ENCODE measurements at regions not wholly inside any gene's neighbourhood (a gene's known extent, or its start where the extent isn't known, plus 50 kb on each side); places are given as distances from the start of the nearest gene placed in this dataset.

DNA sequence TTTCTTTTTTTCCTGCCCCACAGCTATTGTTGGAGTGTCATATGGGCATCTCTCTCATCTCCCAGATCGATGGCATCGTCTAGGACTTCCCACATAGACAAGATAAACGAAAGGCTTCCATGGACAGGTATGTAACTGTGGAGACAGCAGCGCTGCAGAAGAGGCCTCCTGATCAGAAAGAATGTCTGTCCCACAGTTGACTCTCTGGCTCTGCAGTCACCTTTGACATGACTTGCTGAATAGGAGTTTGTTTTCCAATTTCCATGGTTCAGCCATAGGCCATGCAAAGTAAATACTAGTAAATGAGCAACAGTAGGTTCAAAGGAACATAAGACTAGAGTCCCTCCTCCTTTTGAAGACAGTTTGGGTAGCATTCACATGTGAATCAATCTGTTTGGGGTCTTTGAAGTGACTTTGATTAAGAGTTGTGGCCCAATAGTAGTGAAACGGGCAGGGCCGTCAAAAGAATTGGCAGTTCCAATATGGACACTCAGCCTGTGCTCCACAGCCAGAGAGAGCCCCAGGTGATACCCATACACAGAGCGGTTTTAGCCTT, 134.7 kb upstream of the IFNGR1 start:
- no peak for FAIRE-seq
- no peak for DNase-seq (ENCODE audit: low spot score)

DNA sequence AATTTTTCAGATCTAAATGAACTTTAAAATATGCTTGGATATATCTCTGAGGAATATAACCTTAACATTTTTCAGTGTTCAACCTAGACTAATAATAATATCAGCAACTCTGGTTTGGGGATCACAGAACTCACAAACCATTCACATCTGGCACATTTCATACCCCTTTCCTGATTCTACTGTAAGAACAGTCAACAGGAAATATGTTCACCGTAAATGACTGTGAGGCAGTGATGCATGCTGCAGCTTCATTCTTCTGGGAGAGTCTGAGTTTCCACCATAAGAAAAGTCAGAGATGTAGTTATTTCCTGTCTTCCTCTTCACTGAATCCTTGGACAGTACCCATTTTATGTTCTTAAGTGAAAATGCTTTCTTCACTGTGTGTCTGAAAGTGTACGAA, 134.2 kb upstream of the IFNGR1 start:
- FAIRE-seq = peak; percentile 82
- peak; percentile 41 for DNase-seq (ENCODE audit: low spot score)

DNA sequence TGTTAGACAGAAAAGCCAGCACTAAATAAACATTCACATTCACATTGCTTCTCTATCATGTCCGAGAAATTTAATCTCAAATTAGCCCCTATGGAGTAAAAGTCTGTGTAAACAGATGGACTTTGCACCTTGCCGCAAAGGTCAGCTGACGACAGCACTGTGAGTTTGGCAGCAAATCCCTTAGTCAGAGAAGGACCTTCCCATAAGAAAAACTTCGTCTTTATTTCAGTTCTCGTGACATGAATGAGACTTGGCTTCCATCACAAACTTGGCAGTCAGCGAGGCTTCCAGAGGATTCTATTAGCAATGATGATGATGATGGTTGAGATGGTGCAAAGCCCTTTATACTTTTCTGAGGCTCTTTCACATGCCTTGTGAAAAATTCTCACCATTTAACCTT, 133.7 kb upstream of the IFNGR1 start:
- FAIRE-seq (no peak), DNase-seq (ENCODE audit: low spot score) (no peak)

DNA sequence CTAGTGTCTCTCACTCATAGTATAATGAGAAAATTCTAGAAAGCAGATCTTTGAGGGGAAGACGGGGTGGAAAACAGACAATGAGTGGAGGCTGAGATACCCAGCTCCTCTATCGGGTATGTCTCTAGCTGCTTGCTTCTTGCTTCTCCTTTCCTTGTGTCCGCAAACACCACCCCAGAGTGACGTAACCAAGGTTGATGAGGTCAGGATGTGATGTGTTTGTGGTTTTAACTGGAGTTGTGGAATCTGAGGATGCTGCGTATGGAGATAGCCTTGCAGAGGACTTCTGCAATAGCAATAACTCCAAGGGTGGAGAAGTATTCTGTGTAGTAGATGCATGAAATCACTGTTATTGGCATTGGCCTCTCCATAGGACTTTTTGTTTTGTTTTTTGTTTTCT, 132.7 kb upstream of the IFNGR1 start:
- FAIRE-seq (no peak), DNase-seq (ENCODE audit: low spot score) (no peak)

DNA sequence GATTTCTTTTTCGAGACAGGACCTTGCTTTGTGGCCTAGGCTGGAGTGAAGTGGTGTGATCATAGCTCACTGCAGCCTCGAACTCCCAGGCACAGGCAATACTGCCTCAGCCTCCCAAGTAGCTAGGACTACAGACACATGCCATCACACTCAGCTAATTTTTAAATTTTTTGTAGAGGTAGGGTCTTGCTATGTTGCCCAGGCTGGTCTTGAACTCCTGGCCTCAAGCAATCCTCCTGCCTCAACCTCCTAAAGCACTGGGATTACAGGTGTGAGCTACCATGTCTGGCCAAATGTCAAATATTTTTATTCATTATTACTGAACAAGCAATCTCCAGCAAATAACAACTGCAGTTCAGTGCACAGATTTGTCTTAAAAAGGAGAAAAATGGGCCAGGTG, 131.7 kb upstream of the IFNGR1 start:
- no peak for FAIRE-seq
- DNase-seq (ENCODE audit: low spot score) = no peak

DNA sequence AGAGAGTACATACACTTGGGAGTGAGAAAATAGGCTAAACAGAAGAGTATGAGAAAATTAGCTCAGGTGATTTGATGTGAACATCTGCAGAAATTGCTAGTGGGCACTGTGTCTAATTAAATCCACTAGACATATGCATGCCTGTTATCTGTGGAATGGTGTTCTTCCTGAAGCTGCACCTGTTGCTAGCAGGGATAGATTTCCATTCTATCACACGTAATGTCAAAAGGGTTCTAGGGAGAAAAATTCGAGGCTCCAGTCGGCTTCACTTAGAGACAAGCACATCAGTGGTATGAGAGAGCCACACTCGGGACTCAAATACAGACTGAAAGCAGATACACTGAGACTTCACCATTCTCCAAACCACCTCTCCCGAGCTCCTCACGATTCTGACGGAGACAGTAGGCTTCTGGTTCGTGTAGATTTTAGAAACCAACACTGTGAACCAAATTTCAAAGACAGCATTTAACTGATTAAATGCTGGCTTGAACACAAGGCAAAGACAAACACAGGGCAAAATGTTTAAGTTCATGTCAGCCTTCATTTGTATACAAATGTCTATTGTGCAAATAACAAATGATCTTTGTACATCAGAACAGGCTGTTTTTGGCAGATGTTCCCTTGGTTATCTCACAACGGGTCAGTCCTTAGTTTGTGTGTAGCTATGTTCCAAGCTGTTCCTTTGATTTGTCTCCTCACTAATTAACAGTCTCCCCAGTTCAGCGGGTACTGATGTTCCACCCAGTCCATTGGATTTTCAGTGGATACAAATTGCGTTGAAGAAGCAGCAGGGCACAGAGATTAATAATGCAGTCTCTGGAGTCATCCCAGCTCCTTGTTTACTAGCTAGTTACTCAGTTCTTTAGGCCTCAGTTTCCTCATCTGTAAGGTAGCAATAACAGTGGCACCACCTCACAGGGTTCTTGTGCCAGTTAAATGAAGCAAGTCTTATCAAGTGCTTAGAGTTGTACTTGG, 131.0 kb upstream of the IFNGR1 start:
- FAIRE-seq = no peak

DNA sequence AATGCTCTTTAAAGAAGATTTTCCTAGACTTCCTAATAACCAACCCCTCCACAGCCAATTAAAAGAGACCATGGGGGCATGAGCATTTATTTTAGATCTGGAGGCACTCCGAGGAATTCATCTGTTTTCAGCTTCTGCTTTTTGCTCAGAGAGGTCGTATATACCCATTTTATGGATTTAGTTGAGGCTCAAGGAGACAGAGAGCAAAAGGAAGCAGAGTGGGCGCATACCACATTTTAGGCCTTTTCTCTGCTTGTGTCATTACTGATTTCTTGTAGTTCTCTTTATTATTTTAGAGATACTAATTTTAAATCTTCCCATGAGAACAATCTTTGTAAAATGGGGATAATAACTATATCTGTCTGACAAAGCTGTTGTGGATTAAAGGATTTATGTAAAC, 129.6 kb upstream of the IFNGR1 start:
- no peak for FAIRE-seq

More for the DNA sequence above, 131.0 kb upstream of the IFNGR1 start:
- DNase-seq (ENCODE audit: low spot score) = no peak

DNA sequence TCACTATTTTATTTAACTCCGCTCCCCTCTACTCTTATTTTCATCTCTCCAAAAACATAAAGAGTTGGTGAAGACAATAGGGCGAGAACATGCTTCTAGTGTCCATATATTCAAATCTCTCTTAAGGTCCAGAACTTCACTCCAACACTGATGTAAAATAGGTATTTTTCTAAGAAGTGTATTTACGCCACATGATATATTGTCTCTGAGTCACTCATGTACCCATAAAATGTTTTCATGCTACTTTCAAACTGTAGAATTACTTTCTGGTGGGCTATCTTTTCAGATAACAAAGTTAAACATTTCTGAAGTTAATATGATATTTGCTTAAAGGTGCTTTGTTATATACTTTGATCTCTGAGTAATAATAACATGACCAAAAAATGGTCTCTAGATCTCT, 124.1 kb upstream of the IFNGR1 start:
- DNase-seq (ENCODE audit: low spot score) (no peak), FAIRE-seq (no peak)

More for the DNA sequence above, 129.6 kb upstream of the IFNGR1 start:
- DNase-seq (ENCODE audit: low spot score) = no peak

DNA sequence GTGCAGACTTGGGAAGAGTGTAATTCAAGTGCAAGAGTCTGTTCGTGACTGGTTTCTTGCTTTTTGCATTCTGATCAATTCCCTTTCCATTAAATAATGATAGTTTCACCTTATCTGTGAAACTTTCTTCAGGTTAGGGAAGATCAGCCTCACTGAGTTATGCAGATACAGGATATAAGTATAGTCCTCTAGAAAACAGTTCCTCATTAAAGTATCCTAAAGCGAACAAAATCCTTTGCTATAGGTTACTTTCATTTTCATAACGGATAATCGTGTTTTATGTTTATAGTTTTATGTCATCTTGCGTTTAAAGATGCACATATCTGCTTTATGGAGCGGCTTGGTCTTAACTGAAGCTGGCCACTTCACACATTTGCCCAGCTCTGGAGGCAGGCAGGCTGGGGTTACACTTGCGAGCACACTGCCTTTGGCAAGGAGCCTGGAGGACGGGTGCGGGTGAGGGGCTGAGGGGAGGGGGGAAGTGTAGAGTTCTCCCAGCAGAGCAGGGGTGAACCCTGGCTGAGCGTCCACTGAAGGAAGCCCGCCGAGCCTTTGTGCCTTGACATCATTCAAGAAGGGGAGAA, 123.5 kb upstream of the IFNGR1 start:
- DNase-seq (ENCODE audit: low spot score) (no peak), FAIRE-seq (no peak)

DNA sequence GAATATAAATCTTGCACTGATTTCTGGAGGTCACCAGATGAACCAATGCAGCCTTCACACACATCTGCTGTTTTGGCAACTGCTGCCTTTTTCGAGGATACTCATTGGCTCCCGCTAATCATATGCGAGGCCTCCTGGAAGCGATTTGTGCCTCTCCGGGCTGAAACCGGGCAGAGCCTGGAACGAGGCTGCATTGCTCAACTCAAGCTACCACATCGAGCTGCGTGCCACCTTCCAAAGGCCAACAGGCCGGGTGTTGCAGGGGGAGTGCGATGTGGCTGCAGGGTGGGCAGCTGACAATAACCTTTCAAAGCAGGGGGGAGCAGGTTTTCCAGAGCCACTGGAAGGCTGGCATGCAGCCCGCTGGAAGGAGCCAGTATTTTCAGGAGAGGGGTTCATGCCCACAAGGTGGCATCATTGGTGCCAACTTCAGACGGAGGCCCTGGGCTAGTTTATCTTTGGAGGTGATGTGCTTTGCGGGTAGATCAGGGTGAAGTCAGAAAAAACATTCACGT, 122.6 kb upstream of the IFNGR1 start:
- no peak for FAIRE-seq

DNA sequence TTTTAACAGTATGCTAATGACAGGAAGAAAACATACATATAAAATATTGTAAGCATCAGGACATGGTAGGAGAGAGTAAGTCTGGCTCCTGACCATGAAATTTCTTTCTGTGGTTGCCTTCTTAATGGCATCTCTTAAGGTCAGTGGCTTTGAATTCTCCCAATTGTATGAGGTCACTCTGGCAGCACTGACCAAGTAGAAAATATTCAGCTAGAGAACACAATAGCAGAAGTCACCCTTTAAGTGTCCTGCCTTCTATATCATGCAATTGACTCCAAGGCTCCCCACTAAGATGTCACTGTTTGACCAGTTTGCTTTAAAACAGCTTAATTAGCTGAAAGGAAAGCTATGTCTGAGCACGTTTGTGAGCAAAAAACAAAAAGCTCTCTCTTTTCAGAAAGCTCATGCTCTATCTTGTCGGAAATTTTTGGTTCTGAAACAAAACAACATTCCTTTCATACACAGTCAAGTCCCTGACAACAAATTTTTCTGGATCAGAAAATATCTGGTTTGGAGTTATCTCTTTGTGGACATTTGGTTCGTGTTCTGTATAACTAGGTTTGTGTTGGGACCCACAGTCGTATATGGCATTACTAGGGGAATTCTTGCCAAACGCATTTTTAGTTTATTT, 120.9 kb upstream of the IFNGR1 start:
- FAIRE-seq (no peak), DNase-seq (ENCODE audit: low spot score) (no peak)

More for the DNA sequence above, 122.6 kb upstream of the IFNGR1 start:
- no peak for DNase-seq (ENCODE audit: low spot score)

DNA sequence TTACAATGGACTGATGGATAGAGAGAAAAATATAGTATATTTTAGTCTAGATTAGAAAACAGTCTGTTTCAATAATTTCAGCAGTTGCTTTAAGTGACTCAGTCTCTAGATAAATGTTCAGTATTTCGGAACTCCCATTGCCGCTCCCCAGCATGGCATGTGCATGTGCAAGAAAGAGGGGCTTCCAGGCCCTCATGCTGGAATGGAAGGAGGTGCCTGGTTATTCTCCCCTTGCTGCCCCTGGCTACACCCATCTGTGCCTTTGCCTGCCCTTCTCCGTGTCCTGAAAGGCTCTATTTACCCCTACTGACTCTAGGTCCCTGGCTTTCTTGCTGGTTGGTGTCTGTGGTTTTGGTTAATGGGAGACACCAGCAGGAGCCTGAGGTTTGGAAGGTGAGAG, 115.7 kb upstream of the IFNGR1 start:
- no peak for FAIRE-seq
- DNase-seq (ENCODE audit: low spot score) = no peak

DNA sequence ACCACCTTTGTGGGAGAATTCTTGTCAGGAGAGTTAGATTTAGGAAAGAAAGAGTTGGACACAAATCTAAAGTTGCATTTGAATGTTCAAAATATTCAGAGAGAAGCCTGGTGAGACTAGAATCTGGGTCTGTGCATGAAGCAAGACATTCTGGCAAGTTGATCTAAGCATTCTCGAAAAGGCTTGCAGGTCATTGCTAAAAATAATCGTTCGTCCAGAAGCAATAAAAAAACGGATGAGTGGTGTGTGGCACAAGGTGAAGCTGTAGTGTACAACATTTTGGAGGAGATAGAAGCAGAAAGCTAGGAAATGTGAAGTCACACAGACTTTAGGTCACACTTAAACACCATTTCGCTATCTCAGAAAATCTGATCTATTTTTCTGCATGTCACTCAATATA, 114.9 kb upstream of the IFNGR1 start:
- FAIRE-seq = no peak

DNA sequence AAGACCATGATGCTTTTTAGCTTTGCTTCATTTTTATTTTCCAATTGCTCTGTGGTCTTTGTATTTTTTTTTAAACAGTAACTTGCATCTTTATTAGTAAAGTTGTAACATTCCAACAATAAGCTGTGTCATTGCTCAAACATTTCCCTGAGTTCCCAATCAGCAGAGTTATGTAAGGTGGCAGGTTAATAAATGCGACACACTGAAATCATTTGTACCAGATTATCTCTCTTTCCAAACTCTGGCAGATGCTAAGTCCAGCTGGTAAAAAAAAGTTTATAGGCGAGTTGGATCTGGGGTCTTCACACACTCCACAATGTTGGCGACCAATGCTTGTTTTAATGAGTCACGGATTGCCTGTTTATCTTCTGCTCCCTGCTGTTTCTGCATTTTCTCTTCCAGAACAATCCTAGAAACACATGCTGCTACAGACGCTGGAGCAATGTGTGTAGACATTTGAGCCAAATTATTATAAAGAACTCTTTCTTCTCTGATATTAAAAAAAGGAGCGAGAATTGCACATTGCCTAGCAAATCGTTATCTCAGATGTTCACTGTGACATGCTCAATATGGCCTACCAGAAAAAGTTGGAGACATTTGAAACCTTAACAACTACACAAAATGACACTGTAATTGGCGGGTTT, 113.6 kb upstream of the IFNGR1 start:
- FAIRE-seq (no peak), DNase-seq (ENCODE audit: low spot score) (no peak)

More for the DNA sequence above, 114.9 kb upstream of the IFNGR1 start:
- no peak for DNase-seq (ENCODE audit: low spot score)

DNA sequence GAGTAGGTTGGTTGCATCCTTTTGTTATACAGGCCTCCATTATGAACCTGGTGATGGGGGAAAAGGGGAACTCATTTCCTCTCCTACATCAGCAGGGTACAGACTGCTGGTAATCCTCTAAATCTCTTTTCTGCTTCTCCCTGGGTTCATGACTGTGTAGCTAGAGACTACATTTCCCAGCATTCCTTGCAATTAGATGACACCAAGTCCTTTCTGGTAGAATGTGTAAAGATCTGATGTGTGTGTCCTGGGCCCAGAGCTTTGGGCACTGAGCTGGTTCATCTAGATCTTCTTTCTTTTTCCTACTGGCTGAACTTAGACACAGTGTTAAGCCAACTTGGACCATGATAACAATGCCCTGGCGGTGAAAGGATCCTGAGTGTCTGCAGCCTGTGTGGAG, 104.7 kb upstream of the IFNGR1 start:
- FAIRE-seq = no peak
- no peak for DNase-seq (ENCODE audit: low spot score)

DNA sequence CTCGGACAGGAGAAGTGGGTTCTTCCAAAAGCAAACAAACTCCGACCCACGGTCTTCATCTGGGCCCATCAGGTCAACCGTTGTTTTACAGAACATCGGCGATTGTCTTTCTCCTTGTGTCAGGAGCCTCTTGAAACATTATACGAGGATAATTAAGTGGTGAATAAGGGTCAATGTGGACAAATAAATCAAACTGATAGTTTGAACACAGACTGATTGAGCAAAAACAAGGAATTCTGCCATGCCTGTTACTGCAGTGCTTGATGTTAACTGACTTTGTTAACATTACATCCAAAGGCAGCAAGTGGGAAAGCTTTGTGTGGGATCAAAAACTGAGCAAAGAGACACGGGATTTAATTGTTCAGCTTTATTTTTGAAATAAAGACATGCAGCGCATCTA, 101.1 kb upstream of the IFNGR1 start:
- no peak for DNase-seq (ENCODE audit: low spot score)
- FAIRE-seq = no peak

DNA sequence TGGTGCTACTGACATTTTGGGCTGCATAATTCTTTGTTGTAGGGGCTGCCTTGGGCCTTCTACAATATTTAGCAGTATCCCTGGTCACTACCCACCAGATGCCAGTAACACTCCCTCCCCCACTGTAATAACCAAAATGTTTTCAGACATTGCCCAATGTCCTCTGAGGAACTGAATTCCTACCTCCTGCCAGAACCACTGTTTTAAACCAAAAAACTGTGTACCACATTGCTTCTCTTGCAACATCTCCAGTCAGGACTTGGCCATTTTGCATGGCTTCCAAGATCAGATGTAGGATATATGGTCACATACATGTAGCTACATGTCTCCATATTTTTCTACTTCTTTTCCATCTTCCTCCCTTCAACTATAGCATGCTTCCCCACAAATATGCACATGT, 97.4 kb upstream of the IFNGR1 start:
- DNase-seq (ENCODE audit: low spot score) (no peak), FAIRE-seq (no peak)

DNA sequence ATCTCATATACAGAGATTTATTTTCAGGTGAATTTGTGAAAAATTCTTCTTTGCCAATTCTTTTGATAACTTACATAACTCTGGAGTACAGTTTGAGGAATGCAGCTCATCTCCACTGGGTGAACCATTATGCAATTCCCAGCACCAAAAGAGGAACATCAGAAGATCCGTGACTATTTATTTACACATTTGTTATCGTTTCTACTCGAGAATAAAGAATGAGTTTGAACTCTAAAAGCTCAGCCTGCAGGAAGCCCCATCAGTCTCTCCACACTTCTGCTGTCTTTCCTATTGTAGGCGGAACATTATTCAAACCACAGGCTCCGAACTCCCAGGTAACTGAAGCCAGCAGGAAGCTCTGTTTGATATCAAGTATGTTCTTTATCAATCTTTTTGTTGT, 95.9 kb upstream of the IFNGR1 start:
- FAIRE-seq (no peak), DNase-seq (ENCODE audit: low spot score) (no peak)

DNA sequence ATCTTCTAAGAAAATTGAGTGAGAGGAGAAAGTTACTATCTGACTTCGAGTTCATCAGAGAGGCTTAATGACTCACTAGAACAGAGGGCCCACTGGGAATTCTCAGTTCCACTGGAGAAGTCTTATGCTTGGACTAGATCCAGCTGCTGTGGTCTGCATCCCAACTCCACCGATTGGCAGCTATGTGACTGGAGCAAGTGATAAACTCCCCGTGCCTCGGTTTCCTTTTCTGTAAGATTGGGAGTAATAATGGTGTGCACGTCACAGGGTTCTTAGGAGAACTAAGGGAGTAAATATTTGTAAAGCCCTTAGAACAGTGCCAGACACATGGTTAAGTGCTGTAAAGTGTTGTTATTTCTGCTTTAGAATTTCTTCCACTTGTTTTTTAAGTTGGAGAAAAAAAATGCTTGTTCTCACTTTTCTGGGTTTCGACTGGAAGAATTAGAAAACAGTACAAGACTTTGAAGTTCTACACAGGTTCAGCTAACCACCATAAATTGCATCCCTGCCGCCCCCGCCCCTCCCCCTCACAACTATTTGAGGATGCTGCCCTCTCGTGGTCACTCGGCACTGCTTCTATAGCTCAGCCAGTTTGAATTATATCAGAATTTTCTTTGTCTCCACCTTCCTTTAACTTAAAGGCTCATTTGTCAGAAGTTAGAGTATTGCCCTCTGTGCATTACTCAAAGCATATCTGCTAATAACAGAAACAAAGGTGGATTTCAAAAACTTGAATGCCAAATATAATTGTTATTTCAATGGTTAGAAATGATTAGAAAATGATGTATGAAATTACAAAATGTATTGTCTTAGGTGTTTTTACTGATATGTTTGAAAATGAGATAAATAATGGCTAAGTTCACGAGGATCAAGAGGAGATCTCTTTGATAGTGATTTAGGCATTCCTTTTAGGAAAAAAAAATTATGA, 95.0 kb upstream of the IFNGR1 start:
- FAIRE-seq (peak; percentile 60), DNase-seq (ENCODE audit: low spot score) (peak; percentile 50)

DNA sequence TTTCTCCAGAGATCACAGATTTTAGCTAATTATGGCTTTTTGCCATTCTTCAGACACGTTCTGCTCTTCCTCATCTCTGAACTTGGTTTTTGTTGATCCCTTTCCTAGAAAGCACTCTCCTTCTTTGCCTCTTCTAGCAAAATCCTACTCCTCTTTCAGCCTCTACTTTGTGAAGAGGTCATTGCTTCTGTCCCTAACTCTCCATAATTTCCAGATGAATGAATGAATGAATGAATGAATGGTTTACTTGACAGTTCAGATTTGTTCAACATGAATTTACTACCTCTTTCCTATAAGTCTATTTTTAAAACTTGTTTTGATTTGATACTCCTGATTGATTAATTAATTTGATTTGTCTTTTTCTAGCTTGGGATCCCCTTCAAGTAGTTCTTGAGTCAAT, 94.0 kb upstream of the IFNGR1 start:
- FAIRE-seq (no peak), DNase-seq (ENCODE audit: low spot score) (no peak)
